ENCODE measurements at regions not wholly inside any gene's neighbourhood (a gene's known extent, or its start where the extent isn't known, plus 50 kb on each side); places are given as distances from the start of the nearest gene placed in this dataset.

GRCh38 chr12:118467641-118468305 is 91.4 kb downstream of the SUDS3 start:
- TF ChIP-seq, protein P1, sequence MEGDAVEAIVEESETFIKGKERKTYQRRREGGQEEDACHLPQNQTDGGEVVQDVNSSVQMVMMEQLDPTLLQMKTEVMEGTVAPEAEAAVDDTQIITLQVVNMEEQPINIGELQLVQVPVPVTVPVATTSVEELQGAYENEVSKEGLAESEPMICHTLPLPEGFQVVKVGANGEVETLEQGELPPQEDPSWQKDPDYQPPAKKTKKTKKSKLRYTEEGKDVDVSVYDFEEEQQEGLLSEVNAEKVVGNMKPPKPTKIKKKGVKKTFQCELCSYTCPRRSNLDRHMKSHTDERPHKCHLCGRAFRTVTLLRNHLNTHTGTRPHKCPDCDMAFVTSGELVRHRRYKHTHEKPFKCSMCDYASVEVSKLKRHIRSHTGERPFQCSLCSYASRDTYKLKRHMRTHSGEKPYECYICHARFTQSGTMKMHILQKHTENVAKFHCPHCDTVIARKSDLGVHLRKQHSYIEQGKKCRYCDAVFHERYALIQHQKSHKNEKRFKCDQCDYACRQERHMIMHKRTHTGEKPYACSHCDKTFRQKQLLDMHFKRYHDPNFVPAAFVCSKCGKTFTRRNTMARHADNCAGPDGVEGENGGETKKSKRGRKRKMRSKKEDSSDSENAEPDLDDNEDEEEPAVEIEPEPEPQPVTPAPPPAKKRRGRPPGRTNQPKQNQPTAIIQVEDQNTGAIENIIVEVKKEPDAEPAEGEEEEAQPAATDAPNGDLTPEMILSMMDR (IDR thresholded peaks at IDR 0.05; ENCODE audit: control extremely low read depth in 1 of 3, insufficient read depth in 1 of 3, low read depth in 1 of 3, low read length in 3 of 3) = no peak
- TF ChIP-seq SRF (IDR thresholded peaks at IDR 0.05; ENCODE audit: low read depth, low read length) (no peak), KDM1A (IDR thresholded peaks at IDR 0.05; ENCODE audit: borderline replicate concordance, low read length) (no peak), NANOG (IDR thresholded peaks at IDR 0.05; ENCODE audit: insufficient read depth, low read depth, low read length, poor library complexity, severe bottlenecking) (no peak), PHF8 (conservative IDR thresholded peaks at IDR 0.05; ENCODE audit: low read depth, low read length) (no peak), HDAC6 (IDR thresholded peaks at IDR 0.05; ENCODE audit: low read depth, low read length) (no peak), CREB1 (IDR thresholded peaks at IDR 0.05) (no peak), KDM5A (IDR thresholded peaks at IDR 0.05; ENCODE audit: low read length) (no peak), POLR2AphosphoS5 (IDR thresholded peaks at IDR 0.05; ENCODE audit: low read depth, low read length) (no peak), GABPA (IDR thresholded peaks at IDR 0.05; ENCODE audit: borderline replicate concordance, insufficient read depth, low read length) (no peak), GTF2F1 (IDR thresholded peaks at IDR 0.05; ENCODE audit: borderline replicate concordance, low read depth, low read length) (no peak), CBX8 (IDR thresholded peaks at IDR 0.05; ENCODE audit: borderline replicate concordance, low read depth, low read length) (no peak), POLR2A (IDR thresholded peaks at IDR 0.05; ENCODE audit: control extremely low read depth in 1 of 2, low read depth in 2 of 2, low read length in 2 of 2) (no peak), TBP (IDR thresholded peaks at IDR 0.05; ENCODE audit: low read depth, low read length) (no peak)
